SK-N-SH (cell line): ENCODE measurements at regions not wholly inside any gene's neighbourhood (a gene's known extent, or its start where the extent isn't known, plus 50 kb on each side); places are given as distances from the start of the nearest gene placed in this dataset.

Experiments used
- CHD2 ChIP-seq: fragments of 150-350 bp; IDR thresholded peaks from 2 replicates; pipeline ENCODE4 v1.6.1; 2018; ENCODE audit warnings: low read length; ENCODE audit not compliant: partially characterized antibody
- CTCF ChIP-seq: fragments of 200-600 bp; sonication (generic); IDR thresholded peaks from 2 replicates; pipeline ENCODE4 v1.6.1; 2017; ENCODE audit warnings: antibody characterized with exemption, mild to moderate bottlenecking, moderate library complexity
- EP300 ChIP-seq, 2 experiments: IDR thresholded peaks; 2 replicates each; pipeline versions ENCODE4 v1.4.0 to v1.6.1; 2012; ENCODE audit warnings: borderline replicate concordance in 1 of 2, low read depth in 1 of 2, low read length in 1 of 2
- EZH2phosphoT487 ChIP-seq: fragments of 200-600 bp; sonication (generic); IDR thresholded peaks from 2 replicates; pipeline ENCODE4 v1.6.1; 2017; ENCODE audit warnings: low read depth, mixed run types, mild to moderate bottlenecking, antibody characterized with exemption, moderate library complexity, borderline replicate concordance
- IRF3 ChIP-seq: fragments of 150-350 bp; IDR thresholded peaks from 2 replicates; pipeline ENCODE4 v1.6.1; 2016; ENCODE audit warnings: mild to moderate bottlenecking, low read depth, low read length
- MAX ChIP-seq: IDR thresholded peaks from 2 replicates; pipeline ENCODE4 v1.4.0; 2012; ENCODE audit warnings: low read depth
- POLR2AphosphoS5 ChIP-seq: IDR thresholded peaks from 2 replicates; pipeline ENCODE4 v1.6.1; 2012; ENCODE audit warnings: low read depth, low read length
- RCOR1 ChIP-seq: fragments of 150-350 bp; IDR thresholded peaks from 2 replicates; pipeline ENCODE4 v1.6.1; 2017; ENCODE audit warnings: antibody characterized with exemption, low read length
- REST ChIP-seq: IDR thresholded peaks from 2 replicates; pipeline ENCODE4 v1.6.1; 2012; ENCODE audit warnings: mild to moderate bottlenecking, low read depth, low read length, moderate library complexity
- USF1 ChIP-seq: IDR thresholded peaks from 2 replicates; pipeline ENCODE4 v1.4.0; 2012; ENCODE audit warnings: low read depth, borderline replicate concordance
- ZBTB33 ChIP-seq: IDR thresholded peaks from 2 replicates; pipeline ENCODE4 v1.4.0; 2012; ENCODE audit warnings: low read depth, borderline replicate concordance

- TF ChIP-seq ZBTB33 (no peak), CTCF (no peak), EZH2phosphoT487 (no peak), REST (no peak), CHD2 (no peak), RCOR1 (no peak), MAX (no peak), IRF3 (no peak), EP300 (IDR thresholded peaks at IDR 0.05; ENCODE audit: borderline replicate concordance in 1 of 2, low read depth in 1 of 2, low read length in 1 of 2) (no peak), USF1 (no peak), POLR2AphosphoS5 (no peak)
Observed at GRCh38 chr20:50421356-50422340, 88.5 kb upstream of the PTPN1 start.
